B cell (primary cell): ENCODE measurements at regions not wholly inside any gene's neighbourhood (a gene's known extent, or its start where the extent isn't known, plus 50 kb on each side); places are given as distances from the start of the nearest gene placed in this dataset.

Experiments
- CTCF ChIP-seq: fragments of 200-600 bp; IDR thresholded peaks from one replicate; pipeline ENCODE4 v1.8.0; 2022; ENCODE audit warnings: antibody characterized with exemption, mild to moderate bottlenecking
- EZH2 ChIP-seq: IDR thresholded peaks from 2 replicates; pipeline ENCODE4 v1.6.1; 2012; ENCODE audit warnings: borderline replicate concordance, low read depth, mild to moderate bottlenecking, moderate library complexity, low read length; ENCODE audit not compliant: insufficient read depth, poor library complexity, severe bottlenecking

DNA sequence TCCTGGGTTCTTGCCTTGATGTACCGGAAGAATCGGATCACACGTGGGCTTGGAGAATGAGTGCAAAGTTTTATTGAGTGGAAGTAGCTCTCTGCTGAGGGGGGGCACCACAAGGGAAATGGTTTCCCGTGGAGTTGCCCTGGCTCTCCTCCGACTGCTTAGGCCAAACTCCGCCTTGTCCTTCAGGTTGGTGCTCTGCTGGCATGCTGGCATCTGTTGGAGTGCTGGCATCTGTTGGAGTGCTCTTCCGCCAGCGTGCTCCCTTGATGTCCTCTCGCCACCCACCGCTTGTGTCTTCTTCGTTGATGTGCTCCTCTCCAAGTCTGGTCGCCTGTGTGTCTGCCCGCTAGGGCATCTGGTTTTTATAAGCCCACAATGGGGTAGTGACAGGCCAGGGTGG, 317.1 kb upstream of the HSF2 start:
- TF ChIP-seq CTCF, result no peak
- TF ChIP-seq EZH2, result no peak
